B cell (primary cell): ENCODE measurements at regions not wholly inside any gene's neighbourhood (a gene's known extent, or its start where the extent isn't known, plus 50 kb on each side); places are given as distances from the start of the nearest gene placed in this dataset.

ENCODE experiments used
- ATAC-seq: fragments of 200-7000 bp; cut with Tn5 transposase; one replicate; pipeline ENCODE4 v1.10.0; 2021; ENCODE audit warnings: low read depth, mild to moderate bottlenecking, moderate number of reproducible peaks, moderate library complexity
- CTCF ChIA-PET: fragments of 350-600 bp; sonication (Branson Sonifier 250); formaldehyde crosslinking; loops from one replicate; lab custom pipeline; 2021; ENCODE audit warnings: antibody characterized with exemption, inconsistent platforms; lab: Charles Lee
- POLR2A ChIA-PET: fragments of 350-600 bp; sonication (Branson Sonifier 250); formaldehyde crosslinking; loops from one replicate; lab custom pipeline; 2021; ENCODE audit warnings: antibody characterized with exemption; lab: Charles Lee
- DNase-seq: peaks from one replicate; pipeline ENCODE4 v3.0.0; 2013
- H2AFZ ChIP-seq: 2 replicates; pipeline ENCODE4 v1.6.1; 2012; ENCODE audit warnings: mild to moderate bottlenecking, low read depth, low read length; ENCODE audit not compliant: insufficient read depth, poor library complexity, severe bottlenecking
- H3K27ac ChIP-seq, 2 donors: 1 replicate in 1 of 2; 2 replicates in 1 of 2; pipeline ENCODE4 v1.5.1; 2012 to 2013; ENCODE audit warnings: low read length in 2 of 2, mild to moderate bottlenecking in 2 of 2, moderate library complexity in 1 of 2
- H3K27me3 ChIP-seq, 4 experiments: fragments of 200-600 bp in 1 of 4; sonication (generic) in 1 of 4; replicated peaks in 1 of 4; 1 replicate in 2 of 4; 2 replicates in 2 of 4; pipeline versions ENCODE4 v1.6.1 to v1.7.0; 2013 to 2016; ENCODE audit warnings: low read length in 3 of 4, mild to moderate bottlenecking in 2 of 4, mixed read lengths in 1 of 4, moderate library complexity in 1 of 4; ENCODE audit not compliant: insufficient read depth in 4 of 4, control insufficient read depth in 3 of 4; ENCODE audit errors: control extremely low read depth in 1 of 4
- H3K36me3 ChIP-seq, 2 experiments: replicated peaks in 1 of 2; 1 replicate in 1 of 2; 2 replicates in 1 of 2; pipeline versions ENCODE4 v1.6.1 to v1.7.1; 2013; ENCODE audit warnings: low read length in 1 of 2; ENCODE audit not compliant: insufficient read depth in 2 of 2, control insufficient read depth in 1 of 2; ENCODE audit errors: control extremely low read depth in 1 of 2, extremely low read depth in 1 of 2
- H3K4me1 ChIP-seq, 2 donors: fragments of 200-600 bp in 1 of 2; sonication (generic) in 1 of 2; 1 replicate in 1 of 2; 2 replicates in 1 of 2; pipeline versions ENCODE4 v1.5.1 to v1.6.1; 2013 to 2017; ENCODE audit warnings: low read length in 2 of 2; ENCODE audit not compliant: control insufficient read depth in 2 of 2, insufficient read depth in 2 of 2
- H3K4me2 ChIP-seq: replicated peaks from 2 replicates; pipeline ENCODE3; 2012; ENCODE audit warnings: mild to moderate bottlenecking, low read depth, low read length; ENCODE audit not compliant: poor library complexity, severe bottlenecking
- H3K4me3 ChIP-seq, 5 experiments: fragments of 200-600 bp in 1 of 5; sonication (generic) in 1 of 5; 1 replicate in 3 of 5; 2 replicates in 2 of 5; pipeline versions ENCODE4 v1.5.1 to v1.7.0; 2011 to 2016; ENCODE audit warnings: low read length in 4 of 5, mild to moderate bottlenecking in 4 of 5, low read depth in 2 of 5, control low read depth in 1 of 5, moderate library complexity in 1 of 5; ENCODE audit not compliant: insufficient read depth in 1 of 5; ENCODE audit errors: control extremely low read depth in 1 of 5, extremely low read depth in 1 of 5
- H3K79me2 ChIP-seq: fragments of 200-600 bp; sonication (generic); one replicate; pipeline ENCODE4 v1.6.0; 2016; ENCODE audit warnings: low read length; ENCODE audit not compliant: control insufficient read depth, insufficient read depth
- H3K9ac ChIP-seq: fragments of 200-600 bp; sonication (generic); 2 replicates; pipeline ENCODE4 v1.6.1; 2017; ENCODE audit warnings: mild to moderate bottlenecking, low read length, moderate library complexity
- H3K9me3 ChIP-seq, 3 donors: one replicate each; pipeline versions ENCODE4 v1.6.1 to v1.7.1; 2013; ENCODE audit warnings: low read length in 2 of 3; ENCODE audit not compliant: control insufficient read depth in 2 of 3, insufficient read depth in 1 of 3; ENCODE audit errors: control extremely low read depth in 1 of 3
- H4K20me1 ChIP-seq: 2 replicates; pipeline ENCODE4 v1.6.0; 2012; ENCODE audit warnings: mild to moderate bottlenecking, low read length; ENCODE audit not compliant: insufficient read depth, control insufficient read depth, poor library complexity, severe bottlenecking
- H3K27ac Mint-ChIP-seq: one replicate; pipeline ENCODE4 v1.8.0; 2021; ENCODE audit warnings: mixed read lengths
- H3K27me3 Mint-ChIP-seq: one replicate; pipeline ENCODE4 v1.8.0; 2021; ENCODE audit warnings: mixed read lengths
- H3K4me1 Mint-ChIP-seq: one replicate; pipeline ENCODE4 v1.8.0; 2021; ENCODE audit warnings: mixed read lengths
- H3K4me3 Mint-ChIP-seq: one replicate; pipeline ENCODE4 v1.8.0; 2021; ENCODE audit warnings: mixed read lengths
- H3K9me3 Mint-ChIP-seq: one replicate; pipeline ENCODE4 v1.8.0; 2022; ENCODE audit warnings: mixed read lengths; ENCODE audit not compliant: insufficient read depth
- EZH2 ChIP-seq: IDR thresholded peaks from 2 replicates; pipeline ENCODE4 v1.6.1; 2012; ENCODE audit warnings: borderline replicate concordance, low read depth, mild to moderate bottlenecking, moderate library complexity, low read length; ENCODE audit not compliant: insufficient read depth, poor library complexity, severe bottlenecking
- WGBS: methylation state at CpG from one replicate; pipeline ENCODE4 v1.1.5; 2013; ENCODE audit warnings: missing lambda C conversion rate; ENCODE audit not compliant: insufficient coverage; 5-methylcytosine and 5-hydroxymethylcytosine counted together
- intact Hi-C: fragments of 100-400 bp; cut with micrococcal nuclease; formaldehyde crosslinking; loops from one replicate; pipeline ENCODE4 v1.10.0; 2022
- TF ChIP-seq, protein P1 (sequence below): fragments of 200-600 bp; IDR thresholded peaks from one replicate; pipeline ENCODE4 v1.8.0; 2022; ENCODE audit warnings: antibody characterized with exemption, mild to moderate bottlenecking

- Mint-ChIP-seq H3K27me3 (no peaks in the 10 kb centered on the region), H3K27ac (no peak overlapping the region), H3K4me3 (no peak overlapping the region), H3K4me1 (peaks cover 5% of the 10 kb centered on the region), H3K9me3 (no peaks in the 10 kb centered on the region)
- Histone ChIP-seq H3K27me3 (no peaks in the 10 kb centered on the region), H2AFZ (no peak overlapping the region), H3K4me1 (peaks cover 0 to 8% of the 10 kb centered on the region in 2 donors), H3K9ac (no peak overlapping the region), H4K20me1 (no peaks in the 10 kb centered on the region), H3K27ac (no peak overlapping the region), H3K4me3 (no peak overlapping the region), H3K4me2 (no peak overlapping the region), H3K9me3 (peaks cover 0 to 3% (median 0%) of the 10 kb centered on the region in 3 donors), H3K36me3 (no peaks in the 10 kb centered on the region), H3K79me2 (no peaks in the 10 kb centered on the region)
- ATAC-seq (no peak), DNase-seq (no peak)
- TF ChIP-seq, protein P1, sequence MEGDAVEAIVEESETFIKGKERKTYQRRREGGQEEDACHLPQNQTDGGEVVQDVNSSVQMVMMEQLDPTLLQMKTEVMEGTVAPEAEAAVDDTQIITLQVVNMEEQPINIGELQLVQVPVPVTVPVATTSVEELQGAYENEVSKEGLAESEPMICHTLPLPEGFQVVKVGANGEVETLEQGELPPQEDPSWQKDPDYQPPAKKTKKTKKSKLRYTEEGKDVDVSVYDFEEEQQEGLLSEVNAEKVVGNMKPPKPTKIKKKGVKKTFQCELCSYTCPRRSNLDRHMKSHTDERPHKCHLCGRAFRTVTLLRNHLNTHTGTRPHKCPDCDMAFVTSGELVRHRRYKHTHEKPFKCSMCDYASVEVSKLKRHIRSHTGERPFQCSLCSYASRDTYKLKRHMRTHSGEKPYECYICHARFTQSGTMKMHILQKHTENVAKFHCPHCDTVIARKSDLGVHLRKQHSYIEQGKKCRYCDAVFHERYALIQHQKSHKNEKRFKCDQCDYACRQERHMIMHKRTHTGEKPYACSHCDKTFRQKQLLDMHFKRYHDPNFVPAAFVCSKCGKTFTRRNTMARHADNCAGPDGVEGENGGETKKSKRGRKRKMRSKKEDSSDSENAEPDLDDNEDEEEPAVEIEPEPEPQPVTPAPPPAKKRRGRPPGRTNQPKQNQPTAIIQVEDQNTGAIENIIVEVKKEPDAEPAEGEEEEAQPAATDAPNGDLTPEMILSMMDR, result no peak
- intact Hi-C loops, result no loop called here
- ChIA-PET POLR2A (no interaction called here), CTCF (no interaction called here)
- WGBS, result no CpG with 5 or more reads among the region's 2 CpGs
These were observed 586.1 kb downstream of the CENPC start for GRCh38 chr4:66959207-66959606.

GRCh38 chr4:66956852-66957251, 588.5 kb downstream of the CENPC start:
- Histone ChIP-seq H3K4me1 (peaks cover 3 to 12% of the 10 kb centered on the region in 2 donors), H3K9ac (no peak overlapping the region), H3K27ac (no peak overlapping the region), H3K27me3 (no peaks in the 10 kb centered on the region), H3K79me2 (no peaks in the 10 kb centered on the region), H3K9me3 (peaks cover 0 to 3% (median 0%) of the 10 kb centered on the region in 3 donors), H3K36me3 (no peaks in the 10 kb centered on the region), H4K20me1 (no peaks in the 10 kb centered on the region), H3K4me2 (no peak overlapping the region), H3K4me3 (no peak overlapping the region), H2AFZ (no peak overlapping the region)
- intact Hi-C loops, result no loop called here
- DNase-seq, result no peak
- no peak for ATAC-seq
- Mint-ChIP-seq H3K4me1 (peaks cover 9% of the 10 kb centered on the region), H3K4me3 (no peak overlapping the region), H3K9me3 (no peaks in the 10 kb centered on the region), H3K27me3 (no peaks in the 10 kb centered on the region), H3K27ac (no peak overlapping the region)
- ChIA-PET CTCF (no interaction called here), POLR2A (no interaction called here)
- TF ChIP-seq EZH2, result no peak
- TF ChIP-seq, protein P1, result no peak
- WGBS, result 83% methylated on average over 1 of the region's 1 CpG
